ENCODE measurements at regions not wholly inside any gene's neighbourhood (a gene's known extent, or its start where the extent isn't known, plus 50 kb on each side); places are given as distances from the start of the nearest gene placed in this dataset.

- TF ChIP-seq CTCF (IDR thresholded peaks at IDR 0.05; ENCODE audit: low read depth, low read length) = no peak
- no peak overlapping the region for H3K4me3 ChIP-seq (ENCODE audit: low read depth, low read length)
- in situ Hi-C loops (cut with HindIII; ENCODE audit: low sequenced_read_pairs) = no loop called here
- DNase-seq (ENCODE audit: low read depth, low spot score) = no peak
Observed at GRCh38 chr10:28914701-28915100, 237.4 kb downstream of the BAMBI start.

- DNase-seq (ENCODE audit: low read depth, low spot score) = no peak
- in situ Hi-C loops (cut with HindIII; ENCODE audit: low sequenced_read_pairs) = no loop called here
- TF ChIP-seq CTCF (IDR thresholded peaks at IDR 0.05; ENCODE audit: low read depth, low read length) = no peak
- no peak overlapping the region for H3K4me3 ChIP-seq (ENCODE audit: low read depth, low read length)
Observed at GRCh38 chr10:28915989-28916588, 238.8 kb downstream of the BAMBI start.

DNA sequence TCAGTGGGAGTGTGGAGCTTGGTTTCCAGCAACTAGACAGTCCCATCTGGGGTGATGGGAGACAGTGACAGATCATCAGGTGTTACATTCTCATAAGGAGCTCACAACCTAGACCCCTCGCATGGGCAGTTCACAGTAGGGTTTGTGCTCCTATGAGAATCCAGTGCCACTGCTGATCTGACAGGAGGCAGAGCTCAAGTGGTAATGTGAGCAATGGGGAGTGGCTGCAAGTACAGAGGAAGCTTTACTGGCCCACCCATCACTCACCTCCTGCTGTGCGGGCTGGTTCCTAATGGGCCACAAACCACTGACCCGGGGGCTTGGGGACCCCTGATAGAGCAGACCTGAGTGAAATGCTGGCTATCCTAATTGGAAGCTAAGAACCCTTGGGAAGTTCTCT, 242.8 kb downstream of the BAMBI start:
- no peak overlapping the region for H3K4me3 ChIP-seq (ENCODE audit: low read depth, low read length)
- no peak for DNase-seq (ENCODE audit: low read depth, low spot score)
- in situ Hi-C loops (cut with HindIII; ENCODE audit: low sequenced_read_pairs) = no loop called here
- TF ChIP-seq CTCF (IDR thresholded peaks at IDR 0.05; ENCODE audit: low read depth, low read length) = no peak

DNA sequence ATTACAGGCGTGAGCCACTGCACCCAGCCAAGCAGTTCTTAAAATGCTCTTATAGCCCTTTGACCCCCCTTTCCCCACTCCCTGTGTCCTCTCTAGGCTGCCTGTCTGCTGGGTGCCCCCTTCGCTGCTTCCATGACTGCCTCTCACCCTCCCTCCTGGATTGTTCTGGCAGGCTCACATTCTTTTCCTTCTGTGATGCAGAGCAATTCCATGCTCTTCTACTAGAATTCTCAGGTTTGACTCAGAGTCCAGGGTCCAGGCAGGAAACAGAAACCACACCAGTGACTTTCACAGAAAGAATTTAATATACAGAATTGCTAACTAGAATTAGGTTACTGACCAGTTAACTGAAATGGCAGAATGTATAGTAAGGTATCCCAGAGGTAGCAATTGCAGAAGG, 244.8 kb downstream of the BAMBI start:
- peak; percentile 18 for DNase-seq (ENCODE audit: low read depth, low spot score)
- TF ChIP-seq CTCF (IDR thresholded peaks at IDR 0.05; ENCODE audit: low read depth, low read length) = no peak
- in situ Hi-C loops (cut with HindIII; ENCODE audit: low sequenced_read_pairs) = no loop called here
- H3K4me3 ChIP-seq (ENCODE audit: low read depth, low read length) = no peak overlapping the region

GRCh38 chr10:28922861-28923260, 245.5 kb downstream of the BAMBI start:
- TF ChIP-seq CTCF (IDR thresholded peaks at IDR 0.05; ENCODE audit: low read depth, low read length) = no peak
- in situ Hi-C loops (cut with HindIII; ENCODE audit: low sequenced_read_pairs) = no loop called here
- H3K4me3 ChIP-seq (ENCODE audit: low read depth, low read length) = no peak overlapping the region
- DNase-seq (ENCODE audit: low read depth, low spot score) = no peak

GRCh38 chr10:28924717-28925116, 247.4 kb downstream of the BAMBI start:
- in situ Hi-C loops (cut with HindIII; ENCODE audit: low sequenced_read_pairs) = no loop called here
- no peak for TF ChIP-seq CTCF (IDR thresholded peaks at IDR 0.05; ENCODE audit: low read depth, low read length)
- no peak for DNase-seq (ENCODE audit: low read depth, low spot score)
- no peak overlapping the region for H3K4me3 ChIP-seq (ENCODE audit: low read depth, low read length)
